WERI-Rb-1 (cell line): ENCODE measurements at regions not wholly inside any gene's neighbourhood (a gene's known extent, or its start where the extent isn't known, plus 50 kb on each side); places are given as distances from the start of the nearest gene placed in this dataset.

Experiments
- DNase-seq: peaks from one replicate; pipeline ENCODE4 v3.0.0-alpha.2; 2020
- H3K27ac ChIP-seq: fragments of 250-450 bp; sonication (Bioruptor Pico); 2 replicates; pipeline ENCODE4 v1.5.1; 2020; ENCODE audit warnings: mild to moderate bottlenecking, moderate library complexity
- H3K27me3 ChIP-seq: fragments of 250-450 bp; sonication (Bioruptor Pico); 2 replicates; pipeline ENCODE4 v1.5.1; 2021; ENCODE audit warnings: mild to moderate bottlenecking, low read depth, moderate library complexity; ENCODE audit not compliant: insufficient read depth, severe bottlenecking
- H3K36me3 ChIP-seq: fragments of 250-450 bp; sonication (Bioruptor Pico); 2 replicates; pipeline ENCODE4 v1.5.1; 2020; ENCODE audit warnings: mild to moderate bottlenecking, moderate library complexity
- H3K4me3 ChIP-seq: 2 replicates; pipeline ENCODE4 v1.5.1; 2011; ENCODE audit warnings: low read depth, mild to moderate bottlenecking, control low read depth, low read length
- H3K9me3 ChIP-seq: fragments of 250-450 bp; sonication (Bioruptor Pico); 2 replicates; pipeline ENCODE4 v1.5.1; 2021; ENCODE audit warnings: mild to moderate bottlenecking, moderate library complexity; ENCODE audit not compliant: severe bottlenecking
- TF ChIP-seq, protein P1 (sequence below): IDR thresholded peaks from 2 replicates; pipeline ENCODE4 v1.5.1; 2011; ENCODE audit warnings: low read depth, mild to moderate bottlenecking, control low read depth, inconsistent platforms, low read length

DNA sequence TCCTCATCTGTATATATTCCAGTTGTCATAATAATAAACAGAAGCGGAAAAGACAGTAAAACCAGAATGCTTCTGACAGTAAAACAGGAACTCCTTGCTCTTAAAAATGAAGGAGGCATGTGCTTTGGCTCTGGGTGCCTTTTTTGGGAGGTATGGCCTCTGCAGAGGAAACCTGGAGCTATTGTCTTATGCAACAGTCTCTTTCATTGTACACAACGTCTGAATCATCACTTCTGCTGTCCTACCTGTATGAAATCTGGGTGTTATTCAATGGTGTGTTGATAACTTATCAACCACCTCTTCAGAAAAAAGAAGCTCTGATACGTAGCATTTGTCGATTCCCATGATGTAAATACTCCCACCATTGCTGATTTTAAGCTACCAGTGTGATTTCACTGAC is 64.8 kb downstream of the CDCA7 start:
- no peaks in the 10 kb centered on the region for H3K9me3 ChIP-seq
- no peak for DNase-seq
- TF ChIP-seq, protein P1, sequence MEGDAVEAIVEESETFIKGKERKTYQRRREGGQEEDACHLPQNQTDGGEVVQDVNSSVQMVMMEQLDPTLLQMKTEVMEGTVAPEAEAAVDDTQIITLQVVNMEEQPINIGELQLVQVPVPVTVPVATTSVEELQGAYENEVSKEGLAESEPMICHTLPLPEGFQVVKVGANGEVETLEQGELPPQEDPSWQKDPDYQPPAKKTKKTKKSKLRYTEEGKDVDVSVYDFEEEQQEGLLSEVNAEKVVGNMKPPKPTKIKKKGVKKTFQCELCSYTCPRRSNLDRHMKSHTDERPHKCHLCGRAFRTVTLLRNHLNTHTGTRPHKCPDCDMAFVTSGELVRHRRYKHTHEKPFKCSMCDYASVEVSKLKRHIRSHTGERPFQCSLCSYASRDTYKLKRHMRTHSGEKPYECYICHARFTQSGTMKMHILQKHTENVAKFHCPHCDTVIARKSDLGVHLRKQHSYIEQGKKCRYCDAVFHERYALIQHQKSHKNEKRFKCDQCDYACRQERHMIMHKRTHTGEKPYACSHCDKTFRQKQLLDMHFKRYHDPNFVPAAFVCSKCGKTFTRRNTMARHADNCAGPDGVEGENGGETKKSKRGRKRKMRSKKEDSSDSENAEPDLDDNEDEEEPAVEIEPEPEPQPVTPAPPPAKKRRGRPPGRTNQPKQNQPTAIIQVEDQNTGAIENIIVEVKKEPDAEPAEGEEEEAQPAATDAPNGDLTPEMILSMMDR: no peak
- H3K27me3 ChIP-seq: no peaks in the 10 kb centered on the region
- no peaks in the 10 kb centered on the region for H3K36me3 ChIP-seq
- H3K27ac ChIP-seq: peak overlapping the region; percentile 25; the same call in 1 of the 2 replicates
- no peak overlapping the region for H3K4me3 ChIP-seq

DNA sequence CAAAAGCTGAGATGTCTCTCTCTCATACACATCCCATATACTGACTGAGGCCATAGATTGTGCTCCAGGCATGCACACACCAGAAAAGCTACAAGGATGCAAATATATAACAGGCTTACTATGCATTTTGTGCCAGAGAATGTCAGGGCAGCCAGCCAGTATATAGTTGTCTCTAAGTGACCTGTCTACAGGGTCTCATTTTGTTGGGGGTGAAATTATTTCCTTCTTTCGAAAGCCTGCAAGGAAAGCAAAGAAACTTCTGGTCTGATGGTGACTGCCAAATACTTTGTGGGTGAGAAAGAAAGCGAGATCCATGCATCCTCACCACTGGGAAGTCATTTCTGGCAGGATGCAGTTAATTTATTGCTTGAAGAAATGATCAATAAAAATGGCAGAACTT is 70.2 kb downstream of the CDCA7 start:
- Histone ChIP-seq H3K36me3 (no peaks in the 10 kb centered on the region), H3K27me3 (no peaks in the 10 kb centered on the region), H3K9me3 (peaks cover 5% of the 10 kb centered on the region), H3K27ac (no peak overlapping the region), H3K4me3 (no peak overlapping the region)
- DNase-seq: no peak
- TF ChIP-seq, protein P1: no peak

DNA sequence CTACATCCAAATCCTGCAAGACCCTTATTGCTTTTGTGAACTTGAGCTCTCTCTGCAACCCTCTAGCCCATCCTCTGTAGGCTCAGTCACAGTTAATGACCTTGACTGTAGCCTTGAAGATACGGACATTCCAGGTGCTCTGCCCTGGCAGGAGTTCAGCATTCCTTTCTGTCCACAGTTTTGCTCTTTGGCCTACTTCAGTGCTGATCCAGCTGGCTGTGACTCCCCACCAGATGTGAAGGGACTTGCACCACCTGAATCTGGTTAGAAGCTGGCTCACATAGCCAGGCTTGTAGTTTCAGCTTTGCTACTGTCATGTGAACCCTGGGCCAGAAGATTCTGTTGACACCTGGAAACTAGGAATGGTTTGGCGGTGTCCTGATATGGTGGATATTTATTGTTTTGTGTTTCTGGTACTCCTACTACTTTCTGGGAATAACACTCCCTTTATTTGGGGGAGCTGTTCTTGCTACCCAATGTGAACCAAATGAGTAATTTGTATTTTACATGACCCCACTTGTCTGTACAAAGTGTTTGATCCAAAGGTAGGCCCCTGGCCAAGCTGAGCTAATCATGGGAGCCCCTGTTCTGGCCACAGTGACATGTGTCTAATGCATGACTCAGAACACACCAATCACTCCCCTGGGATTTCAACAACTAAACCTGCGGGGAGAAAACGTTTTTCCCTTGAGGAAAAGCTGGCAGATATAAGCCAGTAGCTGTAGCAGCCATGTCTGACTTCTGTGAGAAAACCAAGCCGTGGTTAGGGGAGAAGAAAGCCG is 73.4 kb downstream of the CDCA7 start:
- H3K27ac ChIP-seq: no peak overlapping the region
- TF ChIP-seq, protein P1: no peak
- DNase-seq: no peak
- H3K36me3 ChIP-seq: no peaks in the 10 kb centered on the region
- peaks cover 5% of the 10 kb centered on the region for H3K9me3 ChIP-seq
- no peaks in the 10 kb centered on the region for H3K27me3 ChIP-seq
- H3K4me3 ChIP-seq: no peak overlapping the region

DNA sequence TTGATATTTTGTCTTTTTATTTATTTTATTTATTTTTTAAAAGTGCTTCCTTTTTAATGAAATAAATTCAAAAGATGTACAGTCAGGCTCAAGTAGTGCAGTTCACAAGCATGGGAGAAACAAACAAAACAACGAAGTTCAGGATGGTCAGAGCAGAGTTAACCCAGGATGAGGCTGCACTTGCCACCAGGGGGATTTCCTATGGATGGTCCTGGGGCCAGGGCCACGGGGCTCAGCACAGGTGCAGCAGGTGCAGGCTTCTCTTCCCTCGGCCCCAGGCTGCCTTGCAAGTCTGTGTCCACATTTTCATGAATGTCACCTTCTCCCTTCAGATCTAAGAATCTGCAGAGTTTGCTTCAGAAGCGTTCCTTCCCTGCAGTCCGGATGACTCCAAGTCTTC is 76.5 kb downstream of the CDCA7 start:
- Histone ChIP-seq H3K27ac (no peak overlapping the region), H3K36me3 (no peaks in the 10 kb centered on the region), H3K4me3 (no peak overlapping the region), H3K27me3 (no peaks in the 10 kb centered on the region), H3K9me3 (peaks cover 5% of the 10 kb centered on the region)
- DNase-seq: no peak
- TF ChIP-seq, protein P1: 0 out of 2 replicates have a peak, but pooled peaks have one; percentile 27

DNA sequence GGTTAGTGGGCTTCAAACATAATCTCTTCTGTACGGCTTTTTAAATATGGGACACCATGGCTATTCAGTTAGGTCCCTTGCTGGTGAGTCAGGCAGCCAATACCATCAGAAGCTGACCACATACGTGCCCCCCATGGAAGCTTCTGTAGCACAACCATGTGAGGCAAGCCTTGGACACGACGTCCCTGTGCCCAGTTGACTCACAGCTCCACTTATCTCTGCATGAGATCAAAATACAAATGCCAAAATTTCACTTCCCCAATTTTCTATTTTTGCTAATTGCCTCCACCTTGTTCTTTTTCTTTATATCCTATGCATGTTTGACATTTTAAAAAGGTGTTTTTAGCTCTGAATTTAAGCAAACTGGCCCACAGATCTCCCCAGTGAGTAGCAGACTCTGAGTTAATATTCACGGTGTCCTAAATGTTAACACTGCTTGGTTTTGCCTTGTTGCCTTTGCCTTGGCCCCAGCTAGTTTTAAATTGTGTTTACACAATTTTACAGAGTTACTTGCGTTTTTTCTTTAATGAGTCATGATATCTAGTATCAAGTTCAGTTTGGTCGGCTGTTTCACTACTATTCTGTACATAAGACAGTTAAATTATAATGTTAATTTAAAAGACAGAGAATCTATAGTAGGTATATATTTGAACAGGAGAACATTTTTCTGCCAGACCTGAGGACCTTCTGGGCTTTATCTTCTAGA is 77.5 kb downstream of the CDCA7 start:
- Histone ChIP-seq H3K9me3 (no peaks in the 10 kb centered on the region), H3K27ac (no peak overlapping the region), H3K36me3 (no peaks in the 10 kb centered on the region), H3K4me3 (no peak overlapping the region), H3K27me3 (no peaks in the 10 kb centered on the region)
- no peak for DNase-seq
- TF ChIP-seq, protein P1: no peak
